ENCODE measurements at regions not wholly inside any gene's neighbourhood (a gene's known extent, or its start where the extent isn't known, plus 50 kb on each side); places are given as distances from the start of the nearest gene placed in this dataset.

GRCh38 chr5:157989296-157989695 is 130.4 kb upstream of the CLINT1 start:
- in situ Hi-C loops (cut with HindIII; ENCODE audit: extremely low pct_ligation_motif_present, low pct_unique_long_range_greater_than_20kb): no loop called here
- Histone ChIP-seq H4K20me1 (ENCODE audit: insufficient read depth, low read length) (no peaks in the 10 kb centered on the region), H3K9ac (ENCODE audit: insufficient read depth, low read depth, low read length) (no peak overlapping the region), H2AFZ (ENCODE audit: low read length) (no peak overlapping the region), H3K4me1 (ENCODE audit: insufficient read depth, low read length) (peaks cover 1% of the 10 kb centered on the region; the same call in 1 of the 2 replicates), H3K36me3 (replicated peaks in 1 of 2; ENCODE audit: control insufficient read depth in 1 of 2, insufficient read depth in 2 of 2, low read length in 2 of 2) (no peaks in the 10 kb centered on the region), H3K79me2 (ENCODE audit: insufficient read depth, low read length) (no peaks in the 10 kb centered on the region), H3K27ac (ENCODE audit: extremely low read length, insufficient read depth, low read length) (no peak overlapping the region), H3K4me2 (ENCODE audit: low read depth, low read length) (no peak overlapping the region), H3K4me3 (replicated peaks in 1 of 3; ENCODE audit: insufficient read depth in 1 of 3, low read depth in 2 of 3, low read length in 3 of 3) (no peak overlapping the region), H3K9me3 (ENCODE audit: low read length) (no peaks in the 10 kb centered on the region), H3K27me3 (ENCODE audit: control insufficient read depth in 1 of 2, insufficient read depth in 2 of 2, low read length in 2 of 2) (0 out of 5 replicates have a peak, but pooled peaks cover 0 to 2% of the 10 kb centered on the region in 2 experiments)
- FAIRE-seq (no peak), DNase-seq (ENCODE audit: low spot score) (no peak), ATAC-seq (no peak)
- ChIA-PET CTCF (ENCODE audit: low intra/inter-chr PET ratio, low total read pairs) (no interaction called here), POLR2A (no interaction called here)
- WGBS (ENCODE audit: low lambda C conversion rate): 51% methylated on average over 6 of the region's 6 CpGs
- intact Hi-C loops (cut with micrococcal nuclease; ENCODE audit: unreplicated experiment): no loop called here
- TF ChIP-seq FOXP4 (CRISPR knock-in tag; IDR thresholded peaks at IDR 0.05) (no peak), NFAT5 (CRISPR knock-in tag; IDR thresholded peaks at IDR 0.05) (no peak), ZNF615 (CRISPR knock-in tag; IDR thresholded peaks at IDR 0.05; ENCODE audit: borderline replicate concordance) (no peak), ETS1 (CRISPR knock-in tag; IDR thresholded peaks at IDR 0.05) (no peak), ZNF350 (CRISPR knock-in tag; IDR thresholded peaks at IDR 0.05; ENCODE audit: borderline replicate concordance, low read depth) (no peak), ZBTB8A (CRISPR knock-in tag; IDR thresholded peaks at IDR 0.05; ENCODE audit: borderline replicate concordance, low read depth) (no peak), ZNF343 (CRISPR knock-in tag; IDR thresholded peaks at IDR 0.05) (no peak), ELK4 (CRISPR knock-in tag; IDR thresholded peaks at IDR 0.05; ENCODE audit: borderline replicate concordance) (no peak), MTA3 (CRISPR knock-in tag; IDR thresholded peaks at IDR 0.05) (no peak), ZNF776 (CRISPR knock-in tag; IDR thresholded peaks at IDR 0.05) (no peak), ZNF549 (CRISPR knock-in tag; IDR thresholded peaks at IDR 0.05) (no peak), ZNF674 (CRISPR knock-in tag; IDR thresholded peaks at IDR 0.05; ENCODE audit: low read depth) (no peak), KMT2A (CRISPR knock-in tag; IDR thresholded peaks at IDR 0.05) (no peak), ZMAT3 (CRISPR knock-in tag; conservative IDR thresholded peaks at IDR 0.05) (no peak), SYNCRIP (IDR thresholded peaks at IDR 0.05; ENCODE audit: insufficient read depth, low read depth, low read length) (no peak)
- BruUV-seq (replicated peaks): no TSS peak
